Small intestine (tissue), 7 donors: ENCODE measurements at regions not wholly inside any gene's neighbourhood (a gene's known extent, or its start where the extent isn't known, plus 50 kb on each side); places are given as distances from the start of the nearest gene placed in this dataset.

ENCODE experiments used
- DNase-seq, 2 donors: peaks; one replicate each; pipeline versions ENCODE4 v3.0.0 to v3.0.0-alpha.2; 2013
- FAIRE-seq: peaks from 2 replicates; lab custom pipeline; 2012; peaks lifted over from hg19 to GRCh38; lab: Jason Lieb, UNC
- H3K27ac ChIP-seq, 3 donors: one replicate each; pipeline ENCODE4 v1.5.1; 2013; ENCODE audit warnings: low read length in 2 of 3, mild to moderate bottlenecking in 2 of 3, control low read depth in 1 of 3, inconsistent platforms in 1 of 3, low read depth in 1 of 3, moderate library complexity in 1 of 3
- H3K27me3 ChIP-seq, 3 donors: one replicate each; pipeline ENCODE4 v1.6.1; 2013; ENCODE audit warnings: low read length in 3 of 3, inconsistent platforms in 1 of 3; ENCODE audit not compliant: control insufficient read depth in 3 of 3, insufficient read depth in 3 of 3
- H3K36me3 ChIP-seq, 3 donors: one replicate each; pipeline ENCODE4 v1.6.1; 2013; ENCODE audit warnings: low read length in 3 of 3, inconsistent platforms in 1 of 3, low read depth in 1 of 3, mild to moderate bottlenecking in 1 of 3, moderate library complexity in 1 of 3; ENCODE audit not compliant: control insufficient read depth in 3 of 3, insufficient read depth in 2 of 3
- H3K4me1 ChIP-seq, 3 donors: one replicate each; pipeline ENCODE4 v1.6.1; 2013; ENCODE audit warnings: low read length in 2 of 3, inconsistent platforms in 1 of 3, low read depth in 1 of 3, mild to moderate bottlenecking in 1 of 3, moderate library complexity in 1 of 3; ENCODE audit not compliant: control insufficient read depth in 3 of 3, insufficient read depth in 2 of 3
- H3K4me3 ChIP-seq, 3 donors: one replicate each; pipeline ENCODE4 v1.5.1; 2013; ENCODE audit warnings: low read length in 3 of 3, control low read depth in 1 of 3, inconsistent platforms in 1 of 3, low read depth in 1 of 3, mild to moderate bottlenecking in 1 of 3, moderate library complexity in 1 of 3
- H3K9me3 ChIP-seq, 2 donors: one replicate each; pipeline ENCODE4 v1.6.1; 2013; ENCODE audit warnings: low read depth in 1 of 2, low read length in 1 of 2; ENCODE audit not compliant: control insufficient read depth in 2 of 2, insufficient read depth in 1 of 2
- WGBS, 3 donors: extraction: QIAGEN DNeasy Blood & Tissue Kit; methylation state at CpG; one replicate each; pipeline ENCODE4 v1.1.7; 2013; 5-methylcytosine and 5-hydroxymethylcytosine counted together
- donor health status: healthy with polysubstance abuse.
- donor health status: control.
- donor health status: control.
- donor health status: Bipolar disorder and iron deficiency.
- donor health status: healthy.

- Histone ChIP-seq H3K4me3 (no peak overlapping the region), H3K27me3 (no peaks in the 10 kb centered on the region), H3K9me3 (no peaks in the 10 kb centered on the region), H3K36me3 (no peaks in the 10 kb centered on the region), H3K27ac (no peak overlapping the region), H3K4me1 (no peaks in the 10 kb centered on the region)
- 57 to 78% (median 63%) methylated on average over 6 of the region's 6 CpGs for WGBS, 3 donors
- FAIRE-seq (no peak), DNase-seq (no peak)
Measured at GRCh38 chr5:158277276-158277675, 418.3 kb upstream of the CLINT1 start.

GRCh38 chr5:158276692-158277091 lies 417.7 kb upstream of the CLINT1 start:
- H3K27me3 ChIP-seq: no peaks in the 10 kb centered on the region
- H3K27ac ChIP-seq: no peak overlapping the region
- H3K4me3 ChIP-seq: no peak overlapping the region
- WGBS, 3 donors: 78 to 89% (median 80%) methylated on average over 4 of the region's 4 CpGs
- H3K36me3 ChIP-seq: no peaks in the 10 kb centered on the region
- FAIRE-seq: no peak
- no peaks in the 10 kb centered on the region for H3K4me1 ChIP-seq
- DNase-seq: no peak
- no peaks in the 10 kb centered on the region for H3K9me3 ChIP-seq

GRCh38 chr5:158275511-158275910 lies 416.6 kb upstream of the CLINT1 start:
- H3K4me3 ChIP-seq: no peak overlapping the region
- H3K9me3 ChIP-seq: no peaks in the 10 kb centered on the region
- H3K27ac ChIP-seq: no peak overlapping the region
- WGBS, 3 donors: 72 to 86% (median 85%) methylated on average over 6 of the region's 6 CpGs
- no peaks in the 10 kb centered on the region for H3K36me3 ChIP-seq
- H3K4me1 ChIP-seq: no peaks in the 10 kb centered on the region
- DNase-seq (no peak), FAIRE-seq (no peak)
- no peaks in the 10 kb centered on the region for H3K27me3 ChIP-seq

GRCh38 chr5:158273035-158273434 lies 414.1 kb upstream of the CLINT1 start:
- Histone ChIP-seq H3K36me3 (no peaks in the 10 kb centered on the region), H3K4me1 (no peaks in the 10 kb centered on the region), H3K9me3 (no peaks in the 10 kb centered on the region), H3K27me3 (no peaks in the 10 kb centered on the region), H3K27ac (no peak overlapping the region), H3K4me3 (no peak overlapping the region)
- 31 to 61% (median 58%) methylated on average over 6 of the region's 6 CpGs for WGBS, 3 donors
- DNase-seq: no peak
- no peak for FAIRE-seq

- Histone ChIP-seq H3K9me3 (no peaks in the 10 kb centered on the region), H3K27me3 (no peaks in the 10 kb centered on the region), H3K4me1 (no peaks in the 10 kb centered on the region), H3K4me3 (no peak overlapping the region), H3K36me3 (no peaks in the 10 kb centered on the region), H3K27ac (no peak overlapping the region)
- no peak for DNase-seq
- WGBS, 3 donors: 45 to 50% (median 49%) methylated on average over 3 of the region's 3 CpGs
- no peak for FAIRE-seq
Measured at GRCh38 chr5:158272409-158272808, 413.5 kb upstream of the CLINT1 start.

GRCh38 chr5:158270996-158271554 lies 412.1 kb upstream of the CLINT1 start:
- 30 to 51% (median 33%) methylated on average over 2 of the region's 2 CpGs for WGBS, 3 donors
- Histone ChIP-seq H3K4me1 (no peaks in the 10 kb centered on the region), H3K9me3 (no peaks in the 10 kb centered on the region), H3K36me3 (no peaks in the 10 kb centered on the region), H3K4me3 (no peak overlapping the region), H3K27me3 (no peaks in the 10 kb centered on the region), H3K27ac (no peak overlapping the region)
- no peak for FAIRE-seq
- DNase-seq: no peak

GRCh38 chr5:158268286-158268685 lies 409.3 kb upstream of the CLINT1 start:
- Histone ChIP-seq H3K36me3 (no peaks in the 10 kb centered on the region), H3K27me3 (no peaks in the 10 kb centered on the region), H3K9me3 (no peaks in the 10 kb centered on the region), H3K27ac (no peak overlapping the region), H3K4me3 (no peak overlapping the region), H3K4me1 (no peaks in the 10 kb centered on the region)
- 84 to 89% (median 85%) methylated on average over 8 of the region's 8 CpGs for WGBS, 3 donors
- FAIRE-seq (no peak), DNase-seq (no peak)

- H3K4me1 ChIP-seq: no peaks in the 10 kb centered on the region
- H3K9me3 ChIP-seq: no peaks in the 10 kb centered on the region
- WGBS, 3 donors: 75 to 89% (median 88%) methylated on average over 2 of the region's 2 CpGs
- DNase-seq: no peak
- H3K27me3 ChIP-seq: no peaks in the 10 kb centered on the region
- H3K36me3 ChIP-seq: no peaks in the 10 kb centered on the region
- no peak for FAIRE-seq
- H3K4me3 ChIP-seq: no peak overlapping the region
- H3K27ac ChIP-seq: no peak overlapping the region
Measured at GRCh38 chr5:158267228-158267627, 408.3 kb upstream of the CLINT1 start.
